GM12874 (cell line): ENCODE measurements at regions not wholly inside any gene's neighbourhood (a gene's known extent, or its start where the extent isn't known, plus 50 kb on each side); places are given as distances from the start of the nearest gene placed in this dataset.

Source experiments
- CTCF ChIP-seq: IDR thresholded peaks from 2 replicates; pipeline ENCODE4 v1.5.1; 2011; ENCODE audit warnings: low read depth, mild to moderate bottlenecking, control low read depth, low read length, moderate library complexity; ENCODE audit not compliant: insufficient read depth

GRCh38 chr10:111171183-111171582 is 94.4 kb downstream of the ADRA2A start:
- TF ChIP-seq CTCF, result no peak

- no peak for TF ChIP-seq CTCF
Observed at GRCh38 chr10:111175787-111176186, 99.0 kb downstream of the ADRA2A start.

GRCh38 chr10:111177379-111177778 is 100.5 kb downstream of the ADRA2A start:
- TF ChIP-seq CTCF, result no peak

- TF ChIP-seq CTCF, result no peak
Observed at GRCh38 chr10:111179514-111179913, 102.7 kb downstream of the ADRA2A start.

GRCh38 chr10:111186358-111186757 is 109.5 kb downstream of the ADRA2A start:
- no peak for TF ChIP-seq CTCF

DNA sequence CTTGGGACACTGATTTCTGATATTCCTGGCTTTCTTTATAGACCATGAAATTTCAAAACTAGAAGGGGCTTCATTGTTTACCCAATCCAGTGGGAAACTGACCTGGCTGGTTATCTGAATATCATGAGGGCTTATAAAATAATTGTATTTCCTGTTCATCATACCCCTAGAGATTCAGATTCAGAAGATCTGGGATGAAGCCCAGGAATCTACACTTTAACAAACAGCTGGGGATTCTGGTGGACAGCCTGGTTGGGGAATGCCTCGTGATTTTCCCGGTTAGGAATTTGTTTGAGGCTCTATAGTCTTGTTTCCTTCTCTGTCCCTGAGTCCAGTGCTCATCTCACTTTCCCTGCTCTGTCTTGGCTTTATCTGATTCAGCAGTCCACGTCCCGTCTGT is 110.3 kb downstream of the ADRA2A start:
- no peak for TF ChIP-seq CTCF

- no peak for TF ChIP-seq CTCF
Observed at GRCh38 chr10:111199587-111199986, 122.8 kb downstream of the ADRA2A start.
